GM23338 (cell line): ENCODE measurements at regions not wholly inside any gene's neighbourhood (a gene's known extent, or its start where the extent isn't known, plus 50 kb on each side); places are given as distances from the start of the nearest gene placed in this dataset.

Source experiments
- CREB1 ChIP-seq: fragments of 250-450 bp; sonication (Bioruptor Pico); IDR thresholded peaks from 2 replicates; pipeline ENCODE4 v1.5.0; 2020; ENCODE audit warnings: low read depth, mild to moderate bottlenecking, moderate library complexity
- POLR2AphosphoS5 ChIP-seq: IDR thresholded peaks from 2 replicates; pipeline ENCODE4 v1.6.1; 2016; ENCODE audit warnings: antibody characterized with exemption, low read depth
- TF ChIP-seq, protein P1 (sequence below), 2 experiments: fragments of 200-600 bp in 1 of 2; sonication (generic) in 1 of 2; conservative IDR thresholded peaks; 2 replicates each; pipeline versions ENCODE4 v1.5.1 to v1.6.1; 2016 to 2017; ENCODE audit warnings: antibody characterized with exemption in 2 of 2, low read depth in 2 of 2, mild to moderate bottlenecking in 2 of 2, moderate library complexity in 1 of 2

DNA sequence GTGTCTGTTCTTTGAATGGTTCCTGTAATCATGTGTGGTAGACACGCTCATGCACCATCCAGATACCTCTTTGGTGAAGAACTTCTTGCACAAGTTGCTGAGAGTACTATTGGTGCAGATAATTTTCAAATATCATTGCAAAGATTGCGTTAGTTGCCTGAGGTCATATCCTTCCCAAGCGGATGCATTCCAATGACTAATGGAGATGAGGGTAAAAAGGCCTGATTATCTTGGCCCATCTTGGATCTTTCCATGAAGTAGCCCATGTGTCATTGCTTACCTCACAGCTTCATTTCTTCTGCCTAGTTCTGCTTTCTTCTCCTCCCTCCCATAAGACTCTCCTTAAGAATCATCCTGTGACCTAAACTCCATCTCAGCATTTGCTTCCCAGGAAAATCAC, 384.9 kb upstream of the CNKSR2 start:
- TF ChIP-seq, protein P1, sequence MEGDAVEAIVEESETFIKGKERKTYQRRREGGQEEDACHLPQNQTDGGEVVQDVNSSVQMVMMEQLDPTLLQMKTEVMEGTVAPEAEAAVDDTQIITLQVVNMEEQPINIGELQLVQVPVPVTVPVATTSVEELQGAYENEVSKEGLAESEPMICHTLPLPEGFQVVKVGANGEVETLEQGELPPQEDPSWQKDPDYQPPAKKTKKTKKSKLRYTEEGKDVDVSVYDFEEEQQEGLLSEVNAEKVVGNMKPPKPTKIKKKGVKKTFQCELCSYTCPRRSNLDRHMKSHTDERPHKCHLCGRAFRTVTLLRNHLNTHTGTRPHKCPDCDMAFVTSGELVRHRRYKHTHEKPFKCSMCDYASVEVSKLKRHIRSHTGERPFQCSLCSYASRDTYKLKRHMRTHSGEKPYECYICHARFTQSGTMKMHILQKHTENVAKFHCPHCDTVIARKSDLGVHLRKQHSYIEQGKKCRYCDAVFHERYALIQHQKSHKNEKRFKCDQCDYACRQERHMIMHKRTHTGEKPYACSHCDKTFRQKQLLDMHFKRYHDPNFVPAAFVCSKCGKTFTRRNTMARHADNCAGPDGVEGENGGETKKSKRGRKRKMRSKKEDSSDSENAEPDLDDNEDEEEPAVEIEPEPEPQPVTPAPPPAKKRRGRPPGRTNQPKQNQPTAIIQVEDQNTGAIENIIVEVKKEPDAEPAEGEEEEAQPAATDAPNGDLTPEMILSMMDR (conservative IDR thresholded peaks at IDR 0.05; ENCODE audit: low read depth in 2 of 2), result no peak
- no peak for TF ChIP-seq POLR2AphosphoS5
- no peak for TF ChIP-seq CREB1 (CRISPR knock-in tag)
